D341Med (cell line): ENCODE measurements at regions not wholly inside any gene's neighbourhood (a gene's known extent, or its start where the extent isn't known, plus 50 kb on each side); places are given as distances from the start of the nearest gene placed in this dataset.

Experiments used
- DNase-seq: peaks from one replicate; pipeline ENCODE4 v3.0.0; 2012; ENCODE audit warnings: low spot score

DNA sequence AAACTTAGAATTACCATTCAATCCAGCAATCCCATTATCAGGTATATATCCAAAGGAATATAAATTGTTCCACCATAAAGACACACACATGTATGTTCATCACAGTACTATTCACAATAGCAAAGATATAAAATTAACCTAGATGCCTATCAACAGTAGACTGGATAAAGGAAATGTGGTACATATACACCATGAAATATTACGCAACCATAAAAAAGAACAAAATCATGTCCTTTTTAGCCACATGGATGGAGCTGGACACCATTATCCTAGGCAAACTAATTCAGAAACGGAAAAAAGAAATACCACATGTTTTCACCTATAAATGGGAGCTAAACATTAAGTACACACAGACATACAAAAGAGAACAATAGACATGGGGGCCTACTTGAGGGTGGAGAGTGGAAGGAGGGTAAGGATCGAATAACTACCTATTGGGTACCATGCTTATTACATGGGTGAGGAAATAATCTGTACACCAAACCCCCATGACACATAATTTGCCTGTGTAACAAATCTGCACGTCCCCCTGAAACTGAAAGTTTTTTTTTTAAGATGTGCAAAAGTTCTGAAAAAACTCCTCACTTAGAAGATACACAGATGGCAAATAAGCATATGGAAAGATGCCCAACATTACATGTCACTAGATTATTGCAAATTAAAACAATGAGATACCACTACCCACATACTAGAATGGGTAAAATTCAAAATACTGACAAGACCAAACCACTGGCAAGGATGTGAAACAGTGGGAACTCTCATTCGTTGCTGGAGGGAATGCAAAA, 313.0 kb upstream of the CD180 start:
- no peak for DNase-seq

- no peak for DNase-seq
Observed at GRCh38 chr5:67506241-67506640, 309.6 kb upstream of the CD180 start.

- DNase-seq = no peak
Observed at GRCh38 chr5:67502951-67503350, 306.4 kb upstream of the CD180 start.

DNA sequence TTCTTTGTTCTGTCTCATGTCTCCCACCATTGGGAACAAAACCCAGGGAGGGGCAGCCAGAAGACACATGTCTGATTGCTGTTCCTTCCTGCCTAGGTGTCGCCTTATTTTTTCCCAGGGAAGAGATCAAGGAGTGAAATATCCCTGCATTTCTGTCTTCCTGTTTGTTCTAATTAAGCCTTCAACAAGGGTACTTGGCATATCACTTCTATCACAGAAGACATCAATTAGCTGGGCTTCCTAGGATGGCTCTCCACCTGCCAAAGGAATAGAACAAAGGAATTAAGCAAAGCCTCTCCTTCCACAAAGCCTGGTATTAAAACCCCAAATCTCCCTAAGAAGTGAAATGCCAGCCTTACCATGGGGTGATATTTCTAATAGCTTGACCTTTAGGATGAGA, 299.5 kb upstream of the CD180 start:
- no peak for DNase-seq

GRCh38 chr5:67495072-67495471, 298.5 kb upstream of the CD180 start:
- no peak for DNase-seq

DNA sequence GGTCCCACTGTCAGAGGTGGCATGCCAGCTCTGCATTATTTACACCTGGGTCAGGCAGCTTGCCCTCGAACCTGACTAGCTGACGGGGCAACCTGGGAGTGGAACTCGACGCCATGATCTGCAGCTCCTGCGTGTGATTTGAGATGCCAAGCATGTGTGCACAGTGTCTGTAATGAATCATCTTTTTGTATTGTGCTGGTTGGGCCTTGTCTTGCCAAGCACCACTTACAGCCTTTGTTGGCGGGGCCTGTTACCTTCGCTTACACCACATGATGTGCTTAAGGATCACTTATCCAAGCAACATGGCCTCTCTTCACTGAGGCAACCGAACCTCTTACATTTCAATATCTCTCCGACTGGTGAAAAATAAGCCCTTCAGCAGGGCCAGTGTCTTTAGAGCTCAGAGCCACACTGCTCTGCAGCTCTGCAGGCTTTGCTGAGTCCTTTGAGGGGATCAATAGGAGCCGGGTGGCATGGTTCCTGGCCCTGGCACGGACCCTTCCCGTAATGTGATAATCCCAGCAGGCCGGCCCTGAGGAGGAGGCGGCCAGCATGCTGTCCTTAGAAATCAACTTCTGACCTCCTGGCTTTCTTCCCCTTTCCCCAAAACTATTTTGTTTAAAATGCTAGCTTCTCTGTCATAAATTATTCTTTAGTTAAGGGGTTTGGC, 297.7 kb upstream of the CD180 start:
- DNase-seq = no peak

- peak; percentile 65 for DNase-seq
Observed at GRCh38 chr5:67493676-67494075, 297.1 kb upstream of the CD180 start.

DNA sequence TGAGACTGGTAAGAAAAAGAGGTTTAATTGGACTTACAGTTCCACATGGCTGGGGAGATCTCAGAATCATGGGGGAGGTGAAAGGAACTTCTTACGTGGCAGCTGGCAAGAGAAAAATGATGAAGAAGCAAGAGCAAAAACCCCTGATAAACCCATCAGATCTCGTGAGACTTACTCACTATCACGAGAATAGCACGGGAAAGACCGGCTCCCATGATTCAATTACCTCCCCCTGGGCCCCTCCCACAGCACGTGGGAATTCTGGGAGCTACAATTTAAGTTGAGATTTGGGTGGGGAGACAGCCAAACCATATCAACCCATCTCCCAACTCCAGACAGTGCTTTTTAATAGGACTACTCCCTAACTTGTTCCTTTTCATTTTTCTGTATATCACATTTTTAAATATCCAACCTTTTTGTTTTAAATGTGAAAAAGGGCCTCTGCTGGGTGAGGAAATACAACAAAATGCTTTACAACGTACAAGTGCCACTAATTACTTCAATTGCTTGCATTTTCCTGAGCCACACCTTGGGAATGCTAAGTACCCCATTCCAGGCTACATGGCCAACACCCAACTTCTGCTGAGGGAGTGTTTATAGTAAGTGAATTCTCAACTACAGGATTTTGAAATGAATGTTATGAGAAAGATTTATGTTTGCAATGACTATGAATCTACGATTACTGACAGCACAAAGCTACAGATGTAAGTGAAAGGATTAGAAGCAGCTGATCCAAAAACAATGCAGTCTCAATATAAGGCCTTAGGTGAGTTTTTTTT, 294.1 kb upstream of the CD180 start:
- DNase-seq = no peak

DNA sequence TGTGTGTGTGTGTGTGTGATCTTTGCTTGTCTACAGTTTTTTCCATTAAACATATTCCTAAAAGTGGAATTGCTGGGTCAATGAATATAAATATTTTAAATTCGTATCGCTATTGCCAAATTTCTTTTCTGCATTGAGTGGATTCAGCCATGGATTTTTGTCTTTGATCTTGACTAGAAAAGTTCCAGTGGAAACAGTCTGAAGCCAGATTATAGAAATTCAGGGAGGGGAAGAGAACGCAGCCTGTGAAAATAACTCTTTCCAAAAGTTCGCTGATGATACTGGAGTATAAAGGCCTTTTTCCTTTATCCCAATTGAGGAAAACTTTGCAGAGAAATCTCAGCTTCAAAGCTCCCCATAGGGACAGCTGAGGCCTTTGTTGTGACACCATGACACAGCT, 292.3 kb upstream of the CD180 start:
- DNase-seq = no peak

DNA sequence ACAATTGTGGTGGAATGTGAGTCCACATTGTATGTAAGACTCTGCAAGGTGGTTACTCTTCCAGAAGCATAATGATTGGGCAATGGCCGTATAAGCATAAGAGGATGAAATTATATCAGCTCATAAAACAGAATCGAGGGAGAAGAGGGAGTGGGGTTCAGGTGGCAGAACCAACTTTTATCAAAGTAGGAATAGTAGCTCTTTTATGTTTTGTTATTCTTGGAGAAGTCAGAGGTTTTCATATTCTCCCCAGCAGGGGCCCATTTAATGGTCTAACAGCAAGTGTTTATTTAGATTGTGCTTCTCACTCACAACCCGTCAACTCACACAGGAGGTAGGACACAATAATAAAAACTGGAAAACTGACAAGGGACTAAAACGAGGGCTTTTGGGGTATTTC, 291.3 kb upstream of the CD180 start:
- no peak for DNase-seq

- no peak for DNase-seq
Observed at GRCh38 chr5:67483453-67484030, 286.9 kb upstream of the CD180 start.

DNA sequence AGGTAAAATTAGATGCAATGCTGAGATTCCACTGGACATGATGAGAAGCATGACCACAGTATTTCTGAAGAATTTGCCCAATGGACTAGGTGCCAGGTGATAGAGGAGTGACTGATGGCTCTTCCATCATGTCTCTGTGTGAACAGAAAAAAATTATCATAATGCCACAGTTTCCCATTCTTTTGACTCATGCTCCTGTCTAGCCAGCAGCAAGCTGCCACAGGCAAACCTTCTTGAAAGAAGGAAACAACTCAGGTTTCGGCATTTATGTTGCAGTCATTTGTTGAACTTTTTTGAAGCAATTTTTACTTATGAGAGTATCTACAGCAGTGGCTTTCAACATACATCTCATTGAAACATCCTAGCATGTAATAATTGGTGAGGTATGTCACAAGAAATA, 284.8 kb upstream of the CD180 start:
- no peak for DNase-seq

DNA sequence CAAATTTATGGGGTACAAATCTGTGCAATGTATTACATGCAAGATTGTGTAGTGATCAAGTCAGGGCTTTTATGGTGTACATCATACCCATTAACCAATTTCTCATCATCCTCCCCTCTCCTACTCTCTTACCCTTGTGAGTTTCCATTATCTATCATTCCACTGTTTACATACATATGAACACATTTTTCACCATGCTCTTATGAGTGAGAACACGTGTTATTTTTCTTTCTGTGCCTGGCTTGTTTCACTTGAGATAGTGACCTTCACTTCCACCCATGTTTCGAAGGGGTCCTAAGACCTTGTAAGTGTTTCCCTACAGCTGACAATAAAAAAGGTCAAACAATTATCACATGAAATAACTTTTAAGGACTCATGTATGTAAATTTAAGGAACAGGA, 281.7 kb upstream of the CD180 start:
- DNase-seq = no peak

- DNase-seq = no peak
Observed at GRCh38 chr5:67476995-67477394, 280.4 kb upstream of the CD180 start.

DNA sequence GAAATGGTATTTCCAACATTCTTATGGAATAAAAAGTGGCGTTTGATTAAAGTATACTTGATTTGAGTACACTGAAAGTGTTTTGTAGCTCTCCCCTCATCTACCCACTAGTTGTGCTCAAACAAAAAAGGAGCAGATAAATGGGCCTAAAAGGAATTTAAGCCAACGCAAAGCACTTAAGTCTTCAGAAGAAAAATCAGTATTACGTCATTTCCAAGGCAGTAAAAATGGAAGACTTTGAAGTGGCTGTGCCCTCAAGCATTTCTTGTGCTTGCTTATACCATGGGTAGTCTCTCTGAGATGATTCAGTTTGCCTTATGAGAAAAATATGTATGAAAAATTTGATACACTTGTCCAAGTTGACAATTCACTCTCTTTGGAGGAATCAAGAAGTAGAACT, 279.9 kb upstream of the CD180 start:
- no peak for DNase-seq

- no peak for DNase-seq
Observed at GRCh38 chr5:67475489-67475888, 278.9 kb upstream of the CD180 start.

DNA sequence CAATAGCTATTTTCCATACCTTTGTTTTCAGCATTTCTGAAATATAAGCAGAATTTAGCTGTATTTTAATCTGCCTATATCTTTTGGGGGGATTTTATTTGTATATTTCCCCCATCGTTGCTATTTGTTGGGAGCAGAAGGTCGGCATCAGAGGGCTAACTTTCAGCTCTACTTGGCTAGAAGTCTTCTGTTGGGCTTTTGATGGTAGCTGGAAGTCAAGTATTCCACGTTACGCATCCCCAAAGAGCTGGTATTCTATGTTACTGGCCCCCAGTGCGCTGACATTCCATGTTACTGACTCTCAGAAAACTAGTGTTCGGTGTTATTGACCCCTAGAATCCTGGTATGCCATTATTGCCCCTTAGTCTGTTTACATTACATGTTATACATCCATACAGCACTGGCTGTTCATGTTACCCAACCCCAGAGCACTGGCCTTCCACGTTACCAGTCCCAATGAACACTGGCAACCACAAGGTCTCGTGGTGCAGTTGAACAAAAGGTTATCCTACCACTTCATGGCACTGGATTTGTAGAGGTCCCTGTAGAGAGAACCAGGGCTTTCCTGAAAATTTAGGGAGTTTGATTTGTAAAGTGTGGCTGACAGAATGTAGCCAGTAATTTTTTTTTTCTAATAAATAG, 278.1 kb upstream of the CD180 start:
- DNase-seq = no peak

DNA sequence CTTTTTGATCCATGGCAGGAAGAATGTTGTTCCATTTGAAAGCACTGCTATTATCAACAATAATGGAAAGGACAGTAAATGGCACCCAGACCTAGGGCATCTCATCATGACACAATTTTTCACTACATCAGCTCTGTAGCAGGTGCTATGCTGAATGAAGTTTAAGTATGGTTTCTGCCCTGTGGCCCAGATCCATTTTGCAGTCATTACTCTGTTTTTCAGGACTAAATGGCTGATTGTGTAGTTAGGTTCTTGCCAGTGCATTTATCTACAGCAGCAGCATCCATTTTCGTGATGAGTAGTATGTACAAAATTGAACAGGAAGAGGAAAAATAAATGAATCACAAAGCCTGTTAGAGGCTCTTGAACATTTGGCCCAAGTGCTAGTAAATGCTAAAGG, 270.5 kb upstream of the CD180 start:
- no peak for DNase-seq

DNA sequence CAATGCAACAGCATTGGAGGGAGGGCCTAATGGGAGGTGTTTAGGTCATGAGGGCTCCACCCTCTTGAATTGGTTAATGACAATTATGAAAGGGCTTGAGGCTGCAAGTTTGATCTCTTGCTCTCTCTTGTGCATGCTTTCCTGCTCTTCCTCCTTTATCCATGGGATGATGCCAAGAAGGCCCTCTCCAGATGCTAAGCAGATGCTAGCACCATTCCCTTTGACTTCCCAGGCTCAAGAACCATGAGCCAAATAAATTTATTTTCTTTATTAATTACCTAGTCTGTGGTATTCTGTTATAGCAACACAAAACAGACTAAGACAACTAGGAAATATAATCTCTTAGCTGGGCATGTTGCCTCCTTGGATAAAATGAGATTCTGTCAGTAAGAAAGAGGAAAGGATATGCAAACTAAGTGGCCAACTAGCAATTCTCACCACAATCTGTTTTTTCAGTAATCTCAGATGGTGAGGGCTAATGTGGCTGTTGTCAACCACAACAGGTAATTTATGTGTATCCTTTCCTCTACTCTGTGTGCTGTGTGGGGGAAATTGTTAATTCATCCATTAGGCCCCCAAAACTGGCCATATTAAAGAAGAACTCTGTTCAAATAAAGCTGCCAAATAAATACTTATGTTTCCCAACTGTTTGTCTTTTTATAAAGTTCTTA, 269.1 kb upstream of the CD180 start:
- DNase-seq = no peak

DNA sequence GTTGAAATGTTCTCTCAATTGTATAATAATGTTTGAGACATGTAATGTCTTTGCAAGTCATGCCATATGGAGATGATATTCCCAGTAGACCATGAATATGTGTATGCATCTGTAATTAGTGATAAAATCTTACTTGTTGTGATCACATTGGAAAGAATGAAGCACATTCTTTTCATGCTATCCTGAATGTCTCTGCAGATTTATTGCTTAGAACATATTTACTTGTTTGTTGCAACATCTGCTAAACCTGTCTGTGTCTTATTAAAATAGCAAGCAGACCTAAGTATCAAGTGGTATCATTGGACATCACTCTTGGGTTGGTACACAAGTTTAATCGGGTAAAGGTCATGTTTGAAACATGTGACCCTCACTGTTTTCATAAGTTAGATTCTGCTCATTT, 265.5 kb upstream of the CD180 start:
- DNase-seq = no peak

DNA sequence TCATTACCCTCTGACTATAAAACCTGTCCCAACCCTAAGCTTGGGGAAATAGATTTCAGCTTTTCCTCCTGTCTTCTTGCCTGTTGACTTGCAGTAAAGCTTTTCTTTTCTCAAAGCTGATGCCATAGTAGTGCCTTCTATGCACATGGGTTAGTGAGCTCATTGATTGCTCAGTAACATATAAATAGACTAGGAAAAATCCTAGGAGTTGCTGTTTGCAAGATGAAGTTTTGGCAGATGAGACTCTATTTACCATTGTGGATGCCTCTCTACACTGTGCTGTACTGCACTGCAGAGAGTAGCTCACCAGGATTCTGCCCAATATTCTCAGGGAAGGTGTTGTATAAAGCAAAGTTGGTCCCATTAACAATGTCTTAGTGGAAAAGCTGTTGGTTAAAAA, 262.7 kb upstream of the CD180 start:
- no peak for DNase-seq

GRCh38 chr5:67455970-67456369, 259.4 kb upstream of the CD180 start:
- DNase-seq = no peak
